Pancreas (tissue), 10 donors: ENCODE measurements at regions not wholly inside any gene's neighbourhood (a gene's known extent, or its start where the extent isn't known, plus 50 kb on each side); places are given as distances from the start of the nearest gene placed in this dataset.

Source experiments
- ATAC-seq, 4 donors: fragments of 200-7000 bp; cut with Tn5 transposase; one replicate each; pipeline versions ENCODE4 v1.8.0 to v1.9.1; 2020; ENCODE audit warnings: mild to moderate bottlenecking in 4 of 4, moderate library complexity in 4 of 4
- DNase-seq, 6 donors: peaks; one replicate each; pipeline ENCODE4 v3.0.0-alpha.2; 2020
- FAIRE-seq: peaks from 2 replicates; lab custom pipeline; 2012; peaks lifted over from hg19 to GRCh38; lab: Jason Lieb, UNC
- H3K27ac ChIP-seq, 4 donors: fragments of 200-600 bp; sonication (generic); 1 replicate in 3 of 4; 2 replicates in 1 of 4; pipeline versions ENCODE4 v1.5.0 to v1.8.0; 2020
- H3K27me3 ChIP-seq, 4 donors: fragments of 200-600 bp; one replicate each; pipeline ENCODE4 v1.8.0; 2021
- H3K36me3 ChIP-seq, 3 donors: fragments of 200-600 bp; sonication (generic) in 1 of 3; one replicate each; pipeline versions ENCODE4 v1.5.0 to v1.8.0; 2020 to 2021
- H3K4me1 ChIP-seq, 3 donors: fragments of 200-600 bp; one replicate each; pipeline ENCODE4 v1.8.0; 2021
- H3K4me3 ChIP-seq, 4 donors: fragments of 200-600 bp; sonication (generic) in 2 of 4; one replicate each; pipeline versions ENCODE4 v1.5.0 to v1.8.0; 2020 to 2021
- H3K9me3 ChIP-seq, 4 donors: fragments of 200-600 bp; one replicate each; pipeline ENCODE4 v1.8.0; 2021
- CTCF ChIP-seq, 4 donors: fragments of 200-600 bp; sonication (generic) in 3 of 4; IDR thresholded peaks; one replicate each; pipeline versions ENCODE4 v1.5.0 to v1.8.0; 2021; ENCODE audit warnings: antibody characterized with exemption in 4 of 4
- WGBS, 2 donors: extraction: QIAGEN DNeasy Blood & Tissue Kit; methylation state at CpG; one replicate each; pipeline ENCODE4 v1.1.7; 2013; 5-methylcytosine and 5-hydroxymethylcytosine counted together
- intact Hi-C, 3 donors: fragments of 100-400 bp; cut with DNase I; formaldehyde crosslinking; loops; one replicate each; pipeline versions ENCODE4 v1.11.1 to v1.14.2; 2022
- donor health status: healthy with polysubstance abuse.
- donor health status: DM: no; HTN: no; CAD: no; lungs with moderate emphysema.
- donor health status: DM: no; HTN: no; CAD: no.
- donor health status: control.
- donor health status: control.
- donor health status: Bipolar disorder and iron deficiency.
- donor health status: DM: yes; HTN: yes; CAD: no.
- donor health status: DM: no; HTN: no; CAD: no.
- donor health status: DM: no; HTN: no; CAD: no.
- donor health status: DM: yes; HTN: yes; CAD: no.

- intact Hi-C loops, result no loop called here
- no peak overlapping the region for H3K27ac ChIP-seq
- no peak for FAIRE-seq
- peaks cover 0 to 8% (median 5%) of the 10 kb centered on the region in 3 donors for H3K4me1 ChIP-seq
- ATAC-seq, result no peak
- H3K4me3 ChIP-seq, result no peak overlapping the region
- TF ChIP-seq CTCF (IDR thresholded peaks at IDR 0.05), result no peak
- no peaks in the 10 kb centered on the region for H3K9me3 ChIP-seq
- no peaks in the 10 kb centered on the region for H3K27me3 ChIP-seq
- no peaks in the 10 kb centered on the region for H3K36me3 ChIP-seq
- no peak for DNase-seq
These were observed 201.9 kb downstream of the BAMBI start for GRCh38 chr10:28879246-28879645.

GRCh38 chr10:28879875-28880682 is 202.8 kb downstream of the BAMBI start:
- H3K9me3 ChIP-seq, result no peaks in the 10 kb centered on the region
- no peak for TF ChIP-seq CTCF (IDR thresholded peaks at IDR 0.05)
- no peak overlapping the region for H3K4me3 ChIP-seq
- intact Hi-C loops, result no loop called here
- WGBS, 2 donors, result 79 to 84% methylated on average over 16 of the region's 16 CpGs
- peaks cover 0 to 8% (median 5%) of the 10 kb centered on the region in 3 donors for H3K4me1 ChIP-seq
- no peak for DNase-seq
- no peak for FAIRE-seq
- H3K27me3 ChIP-seq, result no peaks in the 10 kb centered on the region
- ATAC-seq, result no peak
- H3K27ac ChIP-seq, result no peak overlapping the region
- no peaks in the 10 kb centered on the region for H3K36me3 ChIP-seq

- Histone ChIP-seq H3K27ac (no peak overlapping the region), H3K9me3 (no peaks in the 10 kb centered on the region), H3K27me3 (no peaks in the 10 kb centered on the region), H3K4me1 (peaks cover 0 to 8% (median 5%) of the 10 kb centered on the region in 3 donors), H3K4me3 (no peak overlapping the region), H3K36me3 (no peaks in the 10 kb centered on the region)
- DNase-seq (no peak), FAIRE-seq (no peak), ATAC-seq (no peak)
- intact Hi-C loops, result no loop called here
- no peak for TF ChIP-seq CTCF (IDR thresholded peaks at IDR 0.05)
- WGBS, 2 donors, result 81 to 82% methylated on average over 3 of the region's 3 CpGs
These were observed 203.3 kb downstream of the BAMBI start for GRCh38 chr10:28880683-28880950.

GRCh38 chr10:28881171-28881882 is 204.0 kb downstream of the BAMBI start:
- H3K36me3 ChIP-seq, result no peaks in the 10 kb centered on the region
- no peaks in the 10 kb centered on the region for H3K27me3 ChIP-seq
- no peak overlapping the region for H3K27ac ChIP-seq
- DNase-seq, result no peak
- ATAC-seq, result no peak
- FAIRE-seq, result no peak
- no peaks in the 10 kb centered on the region for H3K9me3 ChIP-seq
- TF ChIP-seq CTCF (IDR thresholded peaks at IDR 0.05), result no peak
- peaks cover 0 to 8% (median 5%) of the 10 kb centered on the region in 3 donors for H3K4me1 ChIP-seq
- no peak overlapping the region for H3K4me3 ChIP-seq
- intact Hi-C loops, result no loop called here
- 19 to 31% methylated on average over 3 of the region's 3 CpGs for WGBS, 2 donors
